DMS114 treated with DMSO at 0.1 percent for 48 hours (cell line): ENCODE measurements at regions not wholly inside any gene's neighbourhood (a gene's known extent, or its start where the extent isn't known, plus 50 kb on each side); places are given as distances from the start of the nearest gene placed in this dataset.
"Not testable (repeated sequence)": the region's sequence is repeated elsewhere in the genome, so short reads cannot be mapped to it uniquely, and the experiment has no call there.

Experiments used
- DNase-seq: peaks from one replicate; lab custom pipeline; 2025; ENCODE audit not compliant: unreplicated experiment; lab: John Stamatoyannopoulos, UW

DNA sequence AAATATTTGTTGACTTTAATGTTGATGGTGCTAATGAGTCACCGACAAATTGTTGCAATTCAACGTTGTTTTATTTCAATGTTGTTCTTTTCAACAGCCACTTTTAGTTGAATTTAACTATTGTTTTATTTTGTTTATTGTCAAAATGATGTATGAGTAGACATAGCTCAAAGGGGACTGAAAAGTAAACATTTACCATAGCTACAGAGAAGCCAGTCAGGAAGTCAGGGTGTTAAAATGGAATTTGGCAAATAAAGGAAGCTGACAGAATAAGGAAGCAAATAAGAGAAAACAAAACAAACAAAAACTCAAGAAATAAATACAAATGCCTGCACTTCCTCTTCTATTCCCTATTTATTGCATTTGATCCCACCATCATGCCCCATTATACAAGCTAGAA is 648.4 kb upstream of the HTR2C start:
- no peak for DNase-seq

GRCh38 chrX:113933931-113934330 is 650.0 kb upstream of the HTR2C start:
- DNase-seq = no peak

DNA sequence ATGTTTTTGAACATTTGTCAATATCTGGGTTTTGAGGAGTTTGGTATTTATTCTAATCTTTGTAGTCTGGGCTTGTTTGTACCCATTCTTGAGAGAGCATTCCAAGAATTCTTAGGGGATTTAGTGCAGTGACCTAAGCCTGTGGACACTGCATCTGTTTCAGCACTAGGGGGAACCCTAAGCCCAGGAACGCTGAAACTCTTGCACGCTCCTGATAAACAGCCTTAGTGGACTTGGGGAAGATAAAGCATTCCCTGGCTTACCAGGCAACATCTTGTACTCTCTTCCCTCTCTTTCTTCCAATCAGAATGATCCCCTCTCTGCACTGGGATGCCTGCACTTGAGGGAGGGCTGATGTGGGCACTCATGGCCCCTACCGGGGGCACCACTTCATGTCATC is 654.9 kb upstream of the HTR2C start:
- DNase-seq = peak; percentile 9

DNA sequence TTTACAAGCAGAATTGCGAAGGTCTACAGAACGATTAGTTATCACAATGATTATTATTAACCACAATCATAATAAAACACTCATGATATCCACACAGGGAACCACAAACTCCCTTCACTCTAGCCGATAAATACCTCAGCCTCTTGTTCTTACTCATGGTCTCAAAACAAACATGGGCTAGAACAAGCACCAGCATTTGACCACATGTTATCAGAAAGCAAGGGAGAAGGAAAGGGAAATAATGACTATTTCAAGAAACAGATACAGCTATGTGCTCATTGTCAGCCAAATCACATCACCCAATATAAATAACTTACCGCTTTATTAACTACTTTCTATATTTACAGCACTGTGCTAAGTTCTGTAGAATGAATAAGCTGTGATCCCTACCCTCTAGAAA is 663.2 kb upstream of the HTR2C start:
- no peak for DNase-seq

GRCh38 chrX:113919387-113919786 is 664.5 kb upstream of the HTR2C start:
- no peak for DNase-seq

- no peak for DNase-seq
Measured at GRCh38 chrX:113906168-113906567, 677.7 kb upstream of the HTR2C start.

DNA sequence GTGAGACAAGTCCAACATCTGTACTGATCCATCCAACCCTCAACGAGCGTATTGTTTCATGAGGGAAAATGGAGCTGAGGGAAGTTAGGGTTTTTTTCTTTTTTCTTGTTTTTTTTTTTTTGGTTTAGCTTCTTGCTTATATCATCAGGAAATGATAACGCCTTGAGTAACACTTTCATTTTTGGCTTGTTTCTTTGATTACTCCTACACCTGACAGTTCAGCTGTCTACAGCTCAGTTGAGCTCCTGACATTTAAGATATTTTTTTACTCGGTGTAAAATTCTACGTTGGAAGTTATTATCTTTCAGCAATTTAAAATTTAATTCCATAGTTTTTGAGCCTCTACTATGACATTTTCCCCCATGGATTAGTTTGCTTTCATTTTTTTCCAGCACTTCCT is 691.0 kb upstream of the HTR2C start:
- no peak for DNase-seq

DNA sequence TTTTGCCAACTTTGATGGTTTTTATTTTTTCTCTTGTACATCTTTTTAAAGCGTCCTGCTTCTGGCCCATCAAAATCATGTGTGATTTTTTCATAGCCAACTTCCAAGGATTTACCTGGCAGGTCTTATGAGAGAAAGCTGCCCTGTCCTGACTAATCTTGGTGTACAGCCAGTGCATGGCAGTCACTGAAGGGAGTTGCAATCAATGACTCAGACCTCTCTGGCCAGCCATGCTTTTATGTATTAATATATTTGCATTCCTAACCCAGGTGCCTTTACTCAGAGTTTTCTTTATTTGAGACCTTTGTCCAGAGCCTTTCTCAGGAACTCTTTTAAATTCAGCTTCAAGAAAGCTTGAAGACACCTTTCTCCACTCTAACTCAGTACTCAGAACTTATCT is 691.5 kb upstream of the HTR2C start:
- DNase-seq = no peak

GRCh38 chrX:113873056-113873455 is 710.8 kb upstream of the HTR2C start:
- DNase-seq = no peak

DNA sequence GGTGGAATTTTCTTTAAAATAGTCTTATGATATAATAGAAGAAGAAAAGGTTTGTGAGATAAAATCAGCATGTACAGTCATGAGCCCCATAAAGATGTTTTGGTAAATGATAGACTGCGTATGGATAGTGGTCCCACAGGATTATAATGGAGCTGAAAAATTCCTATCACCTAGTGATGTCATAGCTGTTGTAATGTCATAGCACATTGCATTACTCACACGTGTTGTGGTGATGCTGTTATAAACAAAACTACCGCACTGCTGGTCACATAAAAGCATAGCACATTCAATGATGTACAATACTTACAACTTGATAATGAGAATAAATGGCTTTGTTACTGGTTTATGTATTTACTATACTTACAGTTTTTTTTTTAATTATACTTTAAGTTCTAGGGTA is 715.2 kb upstream of the HTR2C start:
- DNase-seq = no peak

DNA sequence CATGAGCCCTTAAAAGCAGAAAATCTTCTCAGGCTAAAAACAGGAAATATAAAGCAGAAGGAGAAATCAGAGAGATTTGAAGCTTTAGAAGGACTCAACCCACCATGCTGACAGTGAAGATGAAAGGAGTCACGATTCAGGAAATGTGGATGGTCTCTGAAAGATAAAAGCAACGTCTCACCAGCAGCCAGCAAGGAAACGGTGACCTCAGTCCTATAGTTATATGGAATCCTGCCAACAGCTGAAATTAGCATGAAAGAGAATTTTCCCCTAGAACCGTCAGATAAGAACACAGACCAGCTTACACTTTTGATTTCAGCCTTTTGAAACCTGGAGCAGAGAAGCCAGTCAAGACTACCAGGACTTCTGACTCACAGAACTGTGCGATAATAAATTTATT is 715.7 kb upstream of the HTR2C start:
- no peak for DNase-seq

DNA sequence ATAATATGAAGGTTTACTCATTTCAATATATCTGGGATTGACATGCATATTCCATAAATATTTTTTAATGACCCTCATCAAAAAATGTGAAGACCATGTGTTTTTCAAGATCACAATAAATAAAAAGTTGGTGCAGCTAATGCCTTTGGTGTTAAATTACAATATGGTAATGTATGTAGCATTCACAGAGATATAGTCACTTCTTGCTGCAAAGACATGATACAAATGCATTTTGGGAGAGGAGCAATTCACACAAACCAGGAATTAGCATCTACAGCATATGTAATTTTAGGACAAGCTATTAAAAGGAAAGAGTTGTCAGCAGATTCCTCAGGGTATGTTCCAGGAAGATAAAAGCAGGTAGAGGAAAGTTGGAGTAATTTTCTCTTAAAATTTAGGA is 734.5 kb upstream of the HTR2C start:
- DNase-seq = no peak

GRCh38 chrX:113833096-113834055 is 750.5 kb upstream of the HTR2C start:
- DNase-seq = no peak

DNA sequence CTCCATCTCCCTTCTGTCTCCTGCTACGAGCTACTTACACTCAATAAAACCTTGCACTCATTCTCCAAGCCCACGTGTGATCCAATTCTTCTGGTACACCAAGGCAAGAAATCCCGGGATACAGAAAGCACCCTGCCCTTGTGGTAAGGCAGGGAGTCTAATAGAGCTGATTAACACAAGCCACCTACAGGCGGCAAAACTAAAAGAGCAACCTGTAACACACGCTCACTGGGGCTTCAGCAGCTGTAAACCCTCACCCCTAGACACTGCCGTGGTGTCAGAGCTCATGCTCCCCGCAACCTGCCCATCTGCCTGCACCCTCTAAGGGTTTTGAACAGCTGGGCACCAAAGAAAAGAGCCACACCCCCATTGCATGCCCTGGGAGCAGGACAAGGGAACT is 755.4 kb upstream of the HTR2C start:
- DNase-seq = no peak

- DNase-seq = no peak
Measured at GRCh38 chrX:113818346-113818745, 765.5 kb upstream of the HTR2C start.

DNA sequence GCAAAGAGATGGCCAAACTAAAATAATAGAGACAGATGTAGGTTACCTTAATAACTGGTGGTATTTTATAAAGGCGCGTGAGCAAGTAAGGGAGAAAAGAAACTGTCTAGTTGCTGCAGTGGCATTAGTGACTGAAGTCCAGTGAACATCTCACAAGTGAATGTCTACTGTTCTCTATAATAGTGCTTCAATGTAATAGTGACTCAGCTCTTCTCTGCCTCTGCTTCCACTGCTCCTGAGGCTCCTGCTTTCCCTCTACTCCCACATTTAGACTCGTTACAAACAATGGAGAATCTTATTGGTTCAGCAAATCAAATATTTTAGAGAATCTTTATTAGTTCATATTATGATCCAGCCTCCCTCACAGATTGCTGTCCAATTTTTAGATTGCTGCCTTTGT is 779.1 kb upstream of the HTR2C start:
- no peak for DNase-seq

DNA sequence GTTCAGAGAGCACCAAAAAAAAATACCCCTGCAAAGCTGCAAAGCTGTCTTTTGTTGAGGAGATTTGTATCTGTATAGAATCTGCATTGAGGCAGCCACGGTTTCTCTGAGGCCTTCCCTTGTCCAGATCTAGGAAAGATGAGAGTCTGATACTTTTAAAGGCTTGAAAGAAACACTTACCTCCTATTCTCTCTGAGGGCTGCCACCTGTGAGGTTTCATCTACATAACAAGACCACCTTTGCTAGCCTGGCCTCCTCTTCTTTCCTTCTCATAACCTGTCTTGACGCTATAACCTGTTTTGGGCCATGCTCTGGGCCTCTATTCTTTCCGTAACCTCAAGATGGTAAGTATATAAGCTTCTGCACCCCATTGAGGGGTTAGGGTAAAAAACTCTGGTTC is 779.6 kb upstream of the HTR2C start:
- DNase-seq = no peak

DNA sequence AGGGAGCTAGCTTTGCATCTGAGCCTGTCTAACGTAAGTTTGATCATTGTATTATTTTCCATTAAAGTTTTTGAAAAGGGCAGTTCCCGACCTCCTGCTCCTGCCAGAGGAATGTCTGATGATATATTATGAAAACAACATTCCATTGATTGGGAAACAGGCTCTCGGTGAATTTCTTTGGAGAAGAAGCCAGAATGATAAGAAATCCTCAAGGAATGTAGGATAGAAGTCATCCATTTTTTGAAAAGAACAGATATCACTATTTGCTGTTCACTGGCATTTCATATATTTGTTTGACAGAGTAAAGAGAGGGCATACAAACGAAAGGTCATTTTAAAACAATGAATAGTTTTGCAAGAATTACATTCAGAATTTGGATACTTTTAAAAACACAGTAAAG is 781.0 kb upstream of the HTR2C start:
- DNase-seq = no peak

GRCh38 chrX:113800955-113801354 is 782.9 kb upstream of the HTR2C start:
- no peak for DNase-seq

DNA sequence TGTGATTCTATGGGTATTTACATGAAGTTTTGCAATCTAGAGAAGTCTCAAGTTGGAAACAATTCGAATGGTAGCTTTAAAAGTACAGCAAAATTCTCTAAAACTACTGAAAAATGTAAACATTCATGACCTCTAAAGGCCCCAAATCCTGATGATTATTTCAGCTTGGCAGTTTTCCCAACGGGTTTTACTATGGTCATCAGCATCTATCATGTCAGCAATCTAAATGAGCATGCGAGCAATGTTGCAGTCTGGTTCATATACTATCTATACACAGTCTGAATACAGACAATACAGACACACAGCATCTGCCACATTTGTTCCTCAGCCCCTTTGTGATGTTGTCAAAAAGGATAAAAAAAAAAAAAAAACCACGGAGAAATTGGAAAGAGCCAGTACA is 790.3 kb upstream of the HTR2C start:
- no peak for DNase-seq

DNA sequence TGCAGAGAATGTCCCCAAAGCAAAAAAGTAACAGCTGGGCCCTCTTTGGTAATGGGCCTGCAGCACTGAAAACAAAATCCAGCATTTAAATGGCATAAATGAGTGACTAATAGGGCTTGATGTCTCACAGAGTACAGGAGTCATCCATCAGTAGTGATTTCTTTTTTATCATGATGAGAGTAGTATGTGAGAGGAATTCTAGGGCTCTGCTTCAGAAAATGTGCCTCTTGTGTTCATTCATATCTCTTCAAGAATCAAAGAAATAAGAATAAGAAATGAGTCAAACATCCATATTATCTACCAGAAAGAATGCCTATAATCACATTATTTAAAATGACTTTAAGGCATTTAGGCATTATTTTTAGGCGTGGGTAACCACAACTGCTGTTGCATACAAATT is 792.9 kb upstream of the HTR2C start:
- DNase-seq = no peak

DNA sequence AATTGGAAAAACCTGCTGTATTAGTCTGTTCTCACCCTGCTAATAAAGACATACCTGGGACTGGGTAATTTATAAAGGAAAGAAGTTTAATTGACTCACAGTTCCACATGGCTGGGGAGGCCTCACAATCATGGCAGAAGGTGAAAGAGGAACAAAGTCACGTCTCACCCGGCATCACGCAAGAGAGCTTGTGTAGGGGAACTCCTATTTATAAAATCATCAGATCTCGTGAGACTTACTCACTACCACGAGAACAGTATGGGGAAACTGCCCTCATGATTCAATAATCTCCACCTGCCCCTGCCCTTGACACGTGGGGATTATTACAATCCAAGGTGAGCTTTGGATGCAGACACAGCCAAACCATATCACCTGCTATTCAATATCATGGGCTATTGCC is 799.1 kb upstream of the HTR2C start:
- not testable (repeated sequence) for DNase-seq

GRCh38 chrX:113770806-113771205 is 813.1 kb upstream of the HTR2C start:
- DNase-seq = no peak
